Fibroblast of mammary gland (primary cell): ENCODE measurements at regions not wholly inside any gene's neighbourhood (a gene's known extent, or its start where the extent isn't known, plus 50 kb on each side); places are given as distances from the start of the nearest gene placed in this dataset.

Source experiments
- DNase-seq: peaks from one replicate; pipeline ENCODE4 v3.0.0-alpha.2; 2010; ENCODE audit warnings: low read depth
- H3K4me3 ChIP-seq: 2 replicates; pipeline ENCODE4 v1.5.1; 2011; ENCODE audit warnings: low read depth, mild to moderate bottlenecking, low read length, moderate library complexity; ENCODE audit not compliant: control insufficient read depth
- TF ChIP-seq, protein P1 (sequence below): conservative IDR thresholded peaks from 2 replicates; pipeline ENCODE4 v1.5.1; 2011; ENCODE audit warnings: low read depth, low read length, inconsistent platforms; ENCODE audit not compliant: control insufficient read depth, insufficient read depth

GRCh38 chr1:108038653-108039236, 73.8 kb upstream of the VAV3 start:
- DNase-seq, result no peak
- TF ChIP-seq, protein P1, sequence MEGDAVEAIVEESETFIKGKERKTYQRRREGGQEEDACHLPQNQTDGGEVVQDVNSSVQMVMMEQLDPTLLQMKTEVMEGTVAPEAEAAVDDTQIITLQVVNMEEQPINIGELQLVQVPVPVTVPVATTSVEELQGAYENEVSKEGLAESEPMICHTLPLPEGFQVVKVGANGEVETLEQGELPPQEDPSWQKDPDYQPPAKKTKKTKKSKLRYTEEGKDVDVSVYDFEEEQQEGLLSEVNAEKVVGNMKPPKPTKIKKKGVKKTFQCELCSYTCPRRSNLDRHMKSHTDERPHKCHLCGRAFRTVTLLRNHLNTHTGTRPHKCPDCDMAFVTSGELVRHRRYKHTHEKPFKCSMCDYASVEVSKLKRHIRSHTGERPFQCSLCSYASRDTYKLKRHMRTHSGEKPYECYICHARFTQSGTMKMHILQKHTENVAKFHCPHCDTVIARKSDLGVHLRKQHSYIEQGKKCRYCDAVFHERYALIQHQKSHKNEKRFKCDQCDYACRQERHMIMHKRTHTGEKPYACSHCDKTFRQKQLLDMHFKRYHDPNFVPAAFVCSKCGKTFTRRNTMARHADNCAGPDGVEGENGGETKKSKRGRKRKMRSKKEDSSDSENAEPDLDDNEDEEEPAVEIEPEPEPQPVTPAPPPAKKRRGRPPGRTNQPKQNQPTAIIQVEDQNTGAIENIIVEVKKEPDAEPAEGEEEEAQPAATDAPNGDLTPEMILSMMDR, result no peak
- no peak overlapping the region for H3K4me3 ChIP-seq

DNA sequence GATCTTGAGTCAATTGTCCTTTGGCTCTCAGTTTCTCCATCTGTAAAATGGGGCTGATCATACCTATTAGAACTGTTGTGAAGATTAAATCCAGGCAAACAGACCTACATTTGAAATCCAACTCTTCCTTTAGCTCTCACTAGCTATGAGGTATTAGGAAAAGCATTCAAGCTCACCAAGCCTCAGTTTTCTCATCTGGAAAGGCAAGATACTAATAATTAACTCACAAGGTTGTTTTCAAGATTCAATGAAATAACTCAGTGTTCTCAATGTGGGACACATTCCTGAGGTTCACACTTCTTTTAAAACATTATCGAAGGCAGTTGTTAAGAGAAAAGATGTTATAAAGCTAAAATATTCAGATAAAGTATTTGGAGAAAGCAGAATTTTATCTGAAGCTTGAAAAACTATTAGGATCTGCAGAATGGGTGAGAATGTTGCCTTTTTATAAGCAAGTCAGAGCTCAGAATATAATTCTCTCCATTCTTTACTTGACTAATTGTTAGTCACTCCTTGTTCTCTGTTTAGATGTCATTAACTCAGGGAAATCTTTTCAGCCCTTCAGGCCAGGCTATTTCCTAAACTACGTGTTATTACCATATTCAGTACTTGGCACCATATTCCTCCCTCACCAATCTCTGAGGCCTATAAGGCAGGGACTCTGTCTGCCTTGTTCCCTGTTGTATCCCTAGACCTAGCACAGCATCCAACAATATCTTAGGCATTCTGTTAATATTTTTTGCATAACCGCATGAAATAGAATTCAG, 72.0 kb upstream of the VAV3 start:
- TF ChIP-seq, protein P1, result no peak
- no peak for DNase-seq
- H3K4me3 ChIP-seq, result no peak overlapping the region

GRCh38 chr1:108034396-108034795, 69.4 kb upstream of the VAV3 start:
- peak; percentile 32 for DNase-seq
- no peak overlapping the region for H3K4me3 ChIP-seq
- TF ChIP-seq, protein P1, result no peak

GRCh38 chr1:108033550-108033951, 68.6 kb upstream of the VAV3 start:
- TF ChIP-seq, protein P1, result no peak
- DNase-seq, result peak; percentile 28
- H3K4me3 ChIP-seq, result no peak overlapping the region

DNA sequence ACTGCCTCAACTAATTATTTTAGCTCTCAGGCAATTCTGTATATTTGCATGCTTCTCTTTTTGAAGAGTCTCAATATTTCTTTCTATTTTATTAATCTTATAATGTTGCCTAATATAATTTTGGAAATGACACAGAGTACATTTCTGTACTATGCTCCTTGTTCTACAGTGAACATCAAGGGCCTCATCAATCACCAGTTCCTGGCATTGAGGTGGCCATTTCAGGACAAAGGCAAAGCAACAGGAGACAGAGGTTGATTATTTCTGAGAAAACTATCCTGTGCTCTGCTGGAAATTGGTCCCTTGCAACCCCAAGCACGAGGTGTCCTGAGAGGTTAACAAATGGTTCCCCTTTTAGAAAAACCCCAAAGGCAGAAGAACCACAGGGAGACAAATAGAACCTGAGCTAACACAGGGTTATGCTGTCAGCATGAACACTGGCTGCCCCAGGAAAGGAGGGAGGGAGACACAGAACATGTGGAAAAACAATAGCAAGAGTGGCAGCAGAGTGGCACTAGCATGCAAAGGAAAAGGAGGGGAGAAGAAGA, 63.9 kb upstream of the VAV3 start:
- TF ChIP-seq, protein P1, result no peak
- DNase-seq, result no peak
- no peak overlapping the region for H3K4me3 ChIP-seq

- no peak overlapping the region for H3K4me3 ChIP-seq
- TF ChIP-seq, protein P1, result no peak
- DNase-seq, result peak; percentile 5
Observed at GRCh38 chr1:108027389-108027788, 62.4 kb upstream of the VAV3 start.
